ENCODE measurements at regions not wholly inside any gene's neighbourhood (a gene's known extent, or its start where the extent isn't known, plus 50 kb on each side); places are given as distances from the start of the nearest gene placed in this dataset.

- Histone ChIP-seq H3K4me3 (no peak overlapping the region), H3K4me1 (ENCODE audit: insufficient read depth) (peaks cover 6% of the 10 kb centered on the region), H3K27ac (no peak overlapping the region), H3K27me3 (no peaks in the 10 kb centered on the region), H2AFZ (no peak overlapping the region), H3K9me3 (ENCODE audit: low read depth) (no peaks in the 10 kb centered on the region), H3K4me2 (peak overlapping the region; percentile 2), H3K9me2 (replicated peaks; ENCODE audit: insufficient read depth) (no peaks in the 10 kb centered on the region), H3K79me2 (no peaks in the 10 kb centered on the region), H4K20me1 (ENCODE audit: insufficient read depth, poor library complexity, severe bottlenecking) (no peaks in the 10 kb centered on the region), H3K36me3 (replicated peaks; ENCODE audit: insufficient read depth, low read depth) (no peaks in the 10 kb centered on the region)
- TF ChIP-seq CTCF (IDR thresholded peaks at IDR 0.05; ENCODE audit: poor library complexity) (no peak), EZH2phosphoT487 (IDR thresholded peaks at IDR 0.05; ENCODE audit: low read depth, severe bottlenecking, unreplicated experiment) (no peak), EZH2 (IDR thresholded peaks at IDR 0.05; ENCODE audit: borderline replicate concordance) (no peak)
- WGBS (ENCODE audit: low lambda C conversion rate, missing lambda C conversion rate): 42% methylated on average over 10 of the region's 10 CpGs
- DNase-seq (ENCODE audit: low spot score): no peak
Observed at GRCh38 chr18:26746826-26747475, 118.6 kb downstream of the AQP4 start.

- H3K4me2 ChIP-seq: peak overlapping the region; percentile 2
- no peak overlapping the region for H2AFZ ChIP-seq
- peak overlapping the region; percentile 5 for H3K27ac ChIP-seq
- DNase-seq (ENCODE audit: low spot score): no peak
- no peaks in the 10 kb centered on the region for H3K36me3 ChIP-seq (replicated peaks; ENCODE audit: insufficient read depth, low read depth)
- TF ChIP-seq EZH2phosphoT487 (IDR thresholded peaks at IDR 0.05; ENCODE audit: low read depth, severe bottlenecking, unreplicated experiment) (no peak), EZH2 (IDR thresholded peaks at IDR 0.05; ENCODE audit: borderline replicate concordance) (no peak), CTCF (IDR thresholded peaks at IDR 0.05; ENCODE audit: poor library complexity) (no peak)
- no peaks in the 10 kb centered on the region for H3K9me2 ChIP-seq (replicated peaks; ENCODE audit: insufficient read depth)
- no peaks in the 10 kb centered on the region for H3K9me3 ChIP-seq (ENCODE audit: low read depth)
- H3K4me1 ChIP-seq (ENCODE audit: insufficient read depth): peaks cover 6% of the 10 kb centered on the region
- no peaks in the 10 kb centered on the region for H3K79me2 ChIP-seq
- H4K20me1 ChIP-seq (ENCODE audit: insufficient read depth, poor library complexity, severe bottlenecking): no peaks in the 10 kb centered on the region
- H3K27me3 ChIP-seq: no peaks in the 10 kb centered on the region
- H3K4me3 ChIP-seq: no peak overlapping the region
- WGBS (ENCODE audit: low lambda C conversion rate, missing lambda C conversion rate): 54% methylated on average over 5 of the region's 5 CpGs
Observed at GRCh38 chr18:26746398-26746797, 119.1 kb downstream of the AQP4 start.

GRCh38 chr18:26745288-26746181, 120.0 kb downstream of the AQP4 start:
- no peaks in the 10 kb centered on the region for H3K36me3 ChIP-seq (replicated peaks; ENCODE audit: insufficient read depth, low read depth)
- WGBS (ENCODE audit: low lambda C conversion rate, missing lambda C conversion rate): 54% methylated on average over 6 of the region's 6 CpGs
- H3K27me3 ChIP-seq: no peaks in the 10 kb centered on the region
- H2AFZ ChIP-seq: no peak overlapping the region
- peaks cover 6% of the 10 kb centered on the region for H3K4me1 ChIP-seq (ENCODE audit: insufficient read depth)
- no peak overlapping the region for H3K4me3 ChIP-seq
- peak overlapping the region; percentile 5 for H3K27ac ChIP-seq
- no peak for TF ChIP-seq CTCF (IDR thresholded peaks at IDR 0.05; ENCODE audit: poor library complexity)
- no peak for TF ChIP-seq EZH2 (IDR thresholded peaks at IDR 0.05; ENCODE audit: borderline replicate concordance)
- TF ChIP-seq EZH2phosphoT487 (IDR thresholded peaks at IDR 0.05; ENCODE audit: low read depth, severe bottlenecking, unreplicated experiment): no peak
- no peak for DNase-seq (ENCODE audit: low spot score)
- H3K4me2 ChIP-seq: no peak overlapping the region
- no peaks in the 10 kb centered on the region for H3K9me2 ChIP-seq (replicated peaks; ENCODE audit: insufficient read depth)
- no peaks in the 10 kb centered on the region for H4K20me1 ChIP-seq (ENCODE audit: insufficient read depth, poor library complexity, severe bottlenecking)
- H3K9me3 ChIP-seq (ENCODE audit: low read depth): no peaks in the 10 kb centered on the region
- H3K79me2 ChIP-seq: no peaks in the 10 kb centered on the region
